Caco-2 (cell line): ENCODE measurements at regions not wholly inside any gene's neighbourhood (a gene's known extent, or its start where the extent isn't known, plus 50 kb on each side); places are given as distances from the start of the nearest gene placed in this dataset.

Source experiments
- BruUV-seq: library from RNA; stranded (reverse); fragments of 400-500 nt; replicated peaks from 2 replicates; lab custom pipeline; 2021; lab: Mats Ljungman, UMichigan
- CTCF ChIA-PET: fragments of 300-600 bp; sonication (Branson Sonifier 250); formaldehyde crosslinking; loops from one replicate; lab custom pipeline; 2022; ENCODE audit warnings: antibody characterized with exemption; lab: Charles Lee
- POLR2A ChIA-PET: fragments of 300-600 bp; sonication (Branson Sonifier 250); formaldehyde crosslinking; loops from one replicate; lab custom pipeline; 2022; ENCODE audit warnings: antibody characterized with exemption; lab: Charles Lee
- DNase-seq, 2 experiments: peaks; one replicate each; pipeline versions ENCODE4 v3.0.0 to v3.0.0-alpha.2; 2020 to 2022
- H3K27me3 ChIP-seq: replicated peaks from 2 replicates; pipeline ENCODE4 v1.6.0; 2011; ENCODE audit warnings: low read length; ENCODE audit not compliant: control insufficient read depth, insufficient read depth
- H3K36me3 ChIP-seq: 2 replicates; pipeline ENCODE4 v1.5.1; 2011; ENCODE audit warnings: low read length; ENCODE audit not compliant: control insufficient read depth, insufficient read depth
- H3K4me1 ChIP-seq: fragments of 250-450 bp; sonication (Bioruptor Pico); 2 replicates; pipeline ENCODE4 v1.5.1; 2020; ENCODE audit warnings: mild to moderate bottlenecking
- H3K4me3 ChIP-seq: 2 replicates; pipeline ENCODE4 v1.5.1; 2011; ENCODE audit warnings: low read depth, mild to moderate bottlenecking, control low read depth, low read length
- H3K9me3 ChIP-seq: fragments of 250-450 bp; sonication (Bioruptor Pico); 2 replicates; pipeline ENCODE4 v1.5.1; 2020; ENCODE audit warnings: mild to moderate bottlenecking, moderate library complexity
- H3K27ac Mint-ChIP-seq: one replicate; pipeline ENCODE4 v1.8.0; 2022; ENCODE audit warnings: mixed read lengths; ENCODE audit not compliant: unreplicated experiment
- H3K27me3 Mint-ChIP-seq: one replicate; pipeline ENCODE4 v1.8.0; 2022; ENCODE audit warnings: mixed read lengths; ENCODE audit not compliant: insufficient read depth, unreplicated experiment
- H3K36me3 Mint-ChIP-seq: one replicate; pipeline ENCODE4 v1.8.0; 2022; ENCODE audit warnings: mild to moderate bottlenecking, mixed read lengths; ENCODE audit not compliant: insufficient read depth, unreplicated experiment
- H3K4me1 Mint-ChIP-seq: one replicate; pipeline ENCODE4 v1.8.0; 2022; ENCODE audit warnings: low read depth, mixed read lengths; ENCODE audit not compliant: unreplicated experiment
- H3K4me3 Mint-ChIP-seq: one replicate; pipeline ENCODE4 v1.8.0; 2022; ENCODE audit warnings: mild to moderate bottlenecking, moderate library complexity, mixed read lengths; ENCODE audit not compliant: unreplicated experiment
- H3K9me3 Mint-ChIP-seq: one replicate; pipeline ENCODE4 v1.8.0; 2022; ENCODE audit warnings: mixed read lengths; ENCODE audit not compliant: unreplicated experiment
- CTCF ChIP-seq, 2 experiments: fragments of 200-600 bp in 1 of 2; IDR thresholded peaks; 1 replicate in 1 of 2; 2 replicates in 1 of 2; pipeline versions ENCODE4 v1.5.1 to v1.8.0; 2011 to 2022; ENCODE audit warnings: antibody characterized with exemption in 1 of 2, control low read depth in 1 of 2, inconsistent platforms in 1 of 2, low read depth in 1 of 2, low read length in 1 of 2, mild to moderate bottlenecking in 1 of 2, moderate library complexity in 1 of 2; ENCODE audit not compliant: insufficient read depth in 1 of 2, severe bottlenecking in 1 of 2, unreplicated experiment in 1 of 2
- intact Hi-C: fragments of 100-400 bp; cut with micrococcal nuclease; formaldehyde crosslinking; loops from one replicate; pipeline ENCODE4 v1.10.0; 2022; ENCODE audit not compliant: unreplicated experiment

- ChIA-PET POLR2A (no interaction called here), CTCF (no interaction called here)
- Histone ChIP-seq H3K27me3 (no peaks in the 10 kb centered on the region; the same call in 1 of the 2 replicates), H3K4me3 (no peak overlapping the region), H3K36me3 (no peaks in the 10 kb centered on the region), H3K9me3 (no peaks in the 10 kb centered on the region), H3K4me1 (no peaks in the 10 kb centered on the region)
- Mint-ChIP-seq H3K4me1 (no peaks in the 10 kb centered on the region), H3K27ac (no peak overlapping the region), H3K9me3 (no peaks in the 10 kb centered on the region), H3K36me3 (no peaks in the 10 kb centered on the region), H3K27me3 (peaks cover 15% of the 10 kb centered on the region), H3K4me3 (no peak overlapping the region)
- intact Hi-C loops = no loop called here
- DNase-seq = no peak
- no peak for TF ChIP-seq CTCF (IDR thresholded peaks at IDR 0.05; ENCODE audit: insufficient read depth in 1 of 2, low read depth in 1 of 2, low read length in 1 of 2, severe bottlenecking in 1 of 2, unreplicated experiment in 1 of 2)
- no TSS peak for BruUV-seq
Observed at GRCh38 chr12:112705037-112705632, 86.4 kb upstream of the RPH3A start.

GRCh38 chr12:112710414-112710813 is 81.1 kb upstream of the RPH3A start:
- CTCF ChIA-PET = no interaction called here
- Histone ChIP-seq H3K4me1 (no peaks in the 10 kb centered on the region), H3K27me3 (no peaks in the 10 kb centered on the region), H3K4me3 (no peak overlapping the region), H3K36me3 (no peaks in the 10 kb centered on the region), H3K9me3 (no peaks in the 10 kb centered on the region)
- H3K4me3 Mint-ChIP-seq = no peak overlapping the region
- DNase-seq = no peak
- POLR2A ChIA-PET = no interaction called here
- no peaks in the 10 kb centered on the region for H3K9me3 Mint-ChIP-seq
- intact Hi-C loops = no loop called here
- peaks cover 12% of the 10 kb centered on the region for H3K27me3 Mint-ChIP-seq
- BruUV-seq = no TSS peak
- no peaks in the 10 kb centered on the region for H3K4me1 Mint-ChIP-seq
- no peaks in the 10 kb centered on the region for H3K36me3 Mint-ChIP-seq
- no peak overlapping the region for H3K27ac Mint-ChIP-seq
- TF ChIP-seq CTCF (IDR thresholded peaks at IDR 0.05; ENCODE audit: insufficient read depth in 1 of 2, low read depth in 1 of 2, low read length in 1 of 2, severe bottlenecking in 1 of 2, unreplicated experiment in 1 of 2) = no peak

GRCh38 chr12:112711026-112711425 is 80.5 kb upstream of the RPH3A start:
- Mint-ChIP-seq H3K4me1 (no peaks in the 10 kb centered on the region), H3K9me3 (no peaks in the 10 kb centered on the region), H3K27ac (no peak overlapping the region), H3K27me3 (peaks cover 12% of the 10 kb centered on the region), H3K36me3 (no peaks in the 10 kb centered on the region), H3K4me3 (no peak overlapping the region)
- POLR2A ChIA-PET = no interaction called here
- no peak for TF ChIP-seq CTCF (IDR thresholded peaks at IDR 0.05; ENCODE audit: insufficient read depth in 1 of 2, low read depth in 1 of 2, low read length in 1 of 2, severe bottlenecking in 1 of 2, unreplicated experiment in 1 of 2)
- DNase-seq = no peak
- Histone ChIP-seq H3K9me3 (no peaks in the 10 kb centered on the region), H3K4me1 (no peaks in the 10 kb centered on the region), H3K4me3 (no peak overlapping the region), H3K36me3 (no peaks in the 10 kb centered on the region), H3K27me3 (no peaks in the 10 kb centered on the region)
- BruUV-seq = no TSS peak
- CTCF ChIA-PET = no interaction called here
- intact Hi-C loops = no loop called here
